B cell (primary cell): ENCODE measurements at regions not wholly inside any gene's neighbourhood (a gene's known extent, or its start where the extent isn't known, plus 50 kb on each side); places are given as distances from the start of the nearest gene placed in this dataset.

Experiments used
- CTCF ChIP-seq: fragments of 200-600 bp; IDR thresholded peaks from one replicate; pipeline ENCODE4 v1.8.0; 2022; ENCODE audit warnings: antibody characterized with exemption, mild to moderate bottlenecking
- EZH2 ChIP-seq: IDR thresholded peaks from 2 replicates; pipeline ENCODE4 v1.6.1; 2012; ENCODE audit warnings: borderline replicate concordance, low read depth, mild to moderate bottlenecking, moderate library complexity, low read length; ENCODE audit not compliant: insufficient read depth, poor library complexity, severe bottlenecking

GRCh38 chr11:13608656-13609055, 59.8 kb upstream of the FAR1 start:
- TF ChIP-seq CTCF (no peak), EZH2 (no peak)
